ENCODE measurements at regions not wholly inside any gene's neighbourhood (a gene's known extent, or its start where the extent isn't known, plus 50 kb on each side); places are given as distances from the start of the nearest gene placed in this dataset.

DNA sequence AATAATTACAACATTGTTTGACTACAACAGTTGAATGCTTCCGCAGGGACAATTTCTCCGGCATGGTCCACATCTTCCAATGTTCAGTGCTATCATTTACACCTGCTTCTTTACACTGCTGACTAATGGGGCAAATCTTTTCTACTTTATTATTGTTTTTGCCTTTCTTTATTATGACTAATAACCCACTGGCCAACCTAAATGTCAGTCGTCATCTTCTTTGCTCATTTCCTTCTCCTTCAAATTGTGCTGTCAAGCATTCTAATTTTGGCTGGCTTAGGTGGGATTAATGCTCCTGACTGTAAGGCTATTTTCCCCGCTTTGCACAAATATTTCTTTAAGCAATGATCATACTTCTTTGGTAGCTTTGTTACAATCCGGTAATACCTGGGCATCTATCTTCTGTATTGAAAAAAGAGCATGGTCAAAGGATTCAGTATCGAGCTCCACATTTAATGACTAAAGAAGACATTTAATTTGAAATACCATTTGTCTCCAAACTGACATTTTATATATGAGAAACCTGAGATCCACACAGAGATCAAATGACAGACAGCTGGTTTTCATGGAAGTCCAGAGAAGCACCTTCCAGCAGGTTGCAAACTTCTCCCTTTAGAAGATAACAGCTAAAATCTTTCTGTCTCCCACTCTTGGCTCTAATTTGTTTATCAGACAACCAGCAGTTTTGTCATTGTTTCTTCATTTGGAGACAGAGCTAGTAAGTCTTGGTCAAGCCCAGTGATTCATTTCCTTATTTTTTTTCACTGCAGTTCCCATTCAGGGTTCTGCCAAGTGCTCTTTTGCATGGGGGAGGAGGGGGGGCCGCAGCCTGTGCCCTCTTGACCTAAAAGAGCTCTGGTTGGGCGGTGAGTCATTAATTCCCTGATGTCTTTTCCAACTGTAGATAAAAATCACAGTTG lies 132.9 kb downstream of the SOCS6 start:
- Mint-ChIP-seq H3K9me3 (ENCODE audit: low read depth) (peaks cover 2% of the 10 kb centered on the region), H3K27ac (no peak overlapping the region), H3K27me3 (peaks cover 3% of the 10 kb centered on the region), H3K36me3 (ENCODE audit: insufficient read depth) (no peaks in the 10 kb centered on the region), H3K4me3 (ENCODE audit: low read depth) (no peak overlapping the region), H3K4me1 (ENCODE audit: low read depth) (peaks cover 28% of the 10 kb centered on the region)
- no peak for DNase-seq (ENCODE audit: low spot score, unreplicated experiment)
- TF ChIP-seq, protein P1, sequence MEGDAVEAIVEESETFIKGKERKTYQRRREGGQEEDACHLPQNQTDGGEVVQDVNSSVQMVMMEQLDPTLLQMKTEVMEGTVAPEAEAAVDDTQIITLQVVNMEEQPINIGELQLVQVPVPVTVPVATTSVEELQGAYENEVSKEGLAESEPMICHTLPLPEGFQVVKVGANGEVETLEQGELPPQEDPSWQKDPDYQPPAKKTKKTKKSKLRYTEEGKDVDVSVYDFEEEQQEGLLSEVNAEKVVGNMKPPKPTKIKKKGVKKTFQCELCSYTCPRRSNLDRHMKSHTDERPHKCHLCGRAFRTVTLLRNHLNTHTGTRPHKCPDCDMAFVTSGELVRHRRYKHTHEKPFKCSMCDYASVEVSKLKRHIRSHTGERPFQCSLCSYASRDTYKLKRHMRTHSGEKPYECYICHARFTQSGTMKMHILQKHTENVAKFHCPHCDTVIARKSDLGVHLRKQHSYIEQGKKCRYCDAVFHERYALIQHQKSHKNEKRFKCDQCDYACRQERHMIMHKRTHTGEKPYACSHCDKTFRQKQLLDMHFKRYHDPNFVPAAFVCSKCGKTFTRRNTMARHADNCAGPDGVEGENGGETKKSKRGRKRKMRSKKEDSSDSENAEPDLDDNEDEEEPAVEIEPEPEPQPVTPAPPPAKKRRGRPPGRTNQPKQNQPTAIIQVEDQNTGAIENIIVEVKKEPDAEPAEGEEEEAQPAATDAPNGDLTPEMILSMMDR (IDR thresholded peaks at IDR 0.05; ENCODE audit: unreplicated experiment): no peak

- Mint-ChIP-seq H3K36me3 (ENCODE audit: insufficient read depth) (no peaks in the 10 kb centered on the region), H3K27ac (no peak overlapping the region), H3K9me3 (ENCODE audit: low read depth) (no peaks in the 10 kb centered on the region), H3K4me1 (ENCODE audit: low read depth) (peaks cover 28% of the 10 kb centered on the region), H3K27me3 (peaks cover 3% of the 10 kb centered on the region), H3K4me3 (ENCODE audit: low read depth) (no peak overlapping the region)
- no peak for DNase-seq (ENCODE audit: low spot score, unreplicated experiment)
- TF ChIP-seq, protein P1 (IDR thresholded peaks at IDR 0.05; ENCODE audit: unreplicated experiment): no peak
Observed at GRCh38 chr18:70420146-70420898, 131.5 kb downstream of the SOCS6 start.

DNA sequence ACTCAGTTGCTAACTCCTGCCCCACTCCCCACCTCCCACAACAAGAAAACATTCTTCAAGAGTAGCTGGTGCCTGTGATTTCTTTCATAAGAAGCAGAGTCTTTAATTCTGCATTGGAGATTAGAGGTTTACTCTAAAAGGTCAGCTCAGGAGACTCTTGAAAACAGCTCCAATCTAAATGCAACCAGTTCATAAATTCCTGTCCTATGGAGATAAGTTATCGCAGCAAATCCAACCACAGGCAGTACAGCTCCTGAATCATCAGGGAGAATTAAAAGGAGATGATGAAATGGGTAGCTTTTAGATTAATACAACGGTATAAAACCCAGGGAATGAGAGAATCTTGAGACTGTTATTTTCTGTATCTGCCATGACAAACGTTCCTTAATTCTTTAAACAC lies 130.7 kb downstream of the SOCS6 start:
- TF ChIP-seq, protein P1 (IDR thresholded peaks at IDR 0.05; ENCODE audit: unreplicated experiment): no peak
- no peaks in the 10 kb centered on the region for H3K36me3 Mint-ChIP-seq (ENCODE audit: insufficient read depth)
- H3K9me3 Mint-ChIP-seq (ENCODE audit: low read depth): no peaks in the 10 kb centered on the region
- peaks cover 3% of the 10 kb centered on the region for H3K27me3 Mint-ChIP-seq
- peak overlapping the region; percentile 83 for H3K27ac Mint-ChIP-seq
- H3K4me1 Mint-ChIP-seq (ENCODE audit: low read depth): peaks cover 28% of the 10 kb centered on the region
- DNase-seq (ENCODE audit: low spot score, unreplicated experiment): no peak
- no peak overlapping the region for H3K4me3 Mint-ChIP-seq (ENCODE audit: low read depth)

DNA sequence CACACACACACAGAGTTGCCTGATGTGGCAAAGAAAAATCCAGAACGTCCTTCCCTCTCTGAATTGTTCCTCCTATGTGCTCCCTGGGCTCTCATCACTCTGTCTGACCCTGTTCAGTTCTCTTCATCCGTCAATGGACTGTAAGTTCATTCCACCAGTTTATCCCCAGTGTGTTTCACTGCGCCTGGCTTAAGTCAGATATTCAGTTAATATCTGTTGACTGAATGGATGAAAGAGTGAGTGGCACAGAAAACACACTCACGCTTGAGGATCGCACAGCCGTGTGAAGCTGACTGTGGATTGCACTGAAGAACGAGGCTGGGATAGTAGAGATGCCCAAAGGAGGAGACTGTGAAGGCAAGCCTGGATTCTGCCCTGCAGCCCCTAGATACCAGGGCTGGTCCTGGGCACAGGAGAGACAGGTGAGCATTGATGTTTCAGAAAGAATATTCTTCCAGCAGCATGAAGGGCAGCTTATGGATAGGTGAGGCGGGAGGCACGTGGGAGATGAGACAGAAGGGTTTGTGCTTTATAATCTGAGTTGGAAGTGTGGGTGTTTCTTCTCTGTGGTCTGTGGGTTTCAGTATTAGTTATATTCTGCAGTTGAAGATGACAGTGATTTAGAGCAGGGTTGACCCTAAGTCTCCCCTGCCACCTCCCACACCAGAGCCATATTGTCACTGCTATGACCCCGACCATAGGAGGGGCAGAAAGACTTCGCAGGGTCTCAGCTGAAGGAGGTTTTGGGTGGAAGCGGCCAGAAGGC lies 129.9 kb downstream of the SOCS6 start:
- no peak overlapping the region for H3K4me3 Mint-ChIP-seq (ENCODE audit: low read depth)
- DNase-seq (ENCODE audit: low spot score, unreplicated experiment): no peak
- H3K4me1 Mint-ChIP-seq (ENCODE audit: low read depth): peaks cover 26% of the 10 kb centered on the region
- no peaks in the 10 kb centered on the region for H3K9me3 Mint-ChIP-seq (ENCODE audit: low read depth)
- peaks cover 3% of the 10 kb centered on the region for H3K27me3 Mint-ChIP-seq
- TF ChIP-seq, protein P1 (IDR thresholded peaks at IDR 0.05; ENCODE audit: unreplicated experiment): no peak
- no peaks in the 10 kb centered on the region for H3K36me3 Mint-ChIP-seq (ENCODE audit: insufficient read depth)
- peak overlapping the region; percentile 83 for H3K27ac Mint-ChIP-seq

GRCh38 chr18:70417847-70418246 lies 129.0 kb downstream of the SOCS6 start:
- no peak overlapping the region for H3K27ac Mint-ChIP-seq
- no peaks in the 10 kb centered on the region for H3K9me3 Mint-ChIP-seq (ENCODE audit: low read depth)
- TF ChIP-seq, protein P1 (IDR thresholded peaks at IDR 0.05; ENCODE audit: unreplicated experiment): no peak
- peaks cover 20% of the 10 kb centered on the region for H3K4me1 Mint-ChIP-seq (ENCODE audit: low read depth)
- no peak for DNase-seq (ENCODE audit: low spot score, unreplicated experiment)
- H3K27me3 Mint-ChIP-seq: peaks cover 3% of the 10 kb centered on the region
- no peak overlapping the region for H3K4me3 Mint-ChIP-seq (ENCODE audit: low read depth)
- no peaks in the 10 kb centered on the region for H3K36me3 Mint-ChIP-seq (ENCODE audit: insufficient read depth)
